Stromal cell of bone marrow (primary cell): ENCODE measurements at regions not wholly inside any gene's neighbourhood (a gene's known extent, or its start where the extent isn't known, plus 50 kb on each side); places are given as distances from the start of the nearest gene placed in this dataset.
"Not testable (repeated sequence)": the region's sequence is repeated elsewhere in the genome, so short reads cannot be mapped to it uniquely, and the experiment has no call there.

Experiments used
- DNase-seq: peaks from one replicate; pipeline ENCODE4 v3.0.0-alpha.2; 2012; ENCODE audit warnings: low read depth

GRCh38 chrX:42442745-42443144, 335.2 kb downstream of the PPP1R2C start:
- no peak for DNase-seq

DNA sequence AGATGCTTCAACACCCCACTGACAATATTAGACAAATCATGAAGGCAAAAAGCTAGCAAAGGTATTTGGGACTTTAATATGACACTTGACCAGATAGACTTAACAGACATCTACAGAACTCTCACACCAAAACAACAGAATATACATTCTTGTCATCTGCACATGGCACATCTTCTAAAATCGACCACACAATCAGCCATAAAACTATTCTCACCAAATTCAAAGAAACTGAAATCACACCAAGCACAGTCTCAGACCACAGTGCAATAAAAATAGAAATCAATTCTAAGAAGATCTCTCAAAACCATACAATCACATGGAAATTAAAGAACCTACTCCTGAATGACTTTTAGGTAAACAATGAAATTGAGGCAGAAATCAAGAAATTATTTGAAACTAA, 340.8 kb downstream of the PPP1R2C start:
- DNase-seq, result no peak

GRCh38 chrX:42434458-42435166, 343.4 kb downstream of the PPP1R2C start:
- no peak for DNase-seq

DNA sequence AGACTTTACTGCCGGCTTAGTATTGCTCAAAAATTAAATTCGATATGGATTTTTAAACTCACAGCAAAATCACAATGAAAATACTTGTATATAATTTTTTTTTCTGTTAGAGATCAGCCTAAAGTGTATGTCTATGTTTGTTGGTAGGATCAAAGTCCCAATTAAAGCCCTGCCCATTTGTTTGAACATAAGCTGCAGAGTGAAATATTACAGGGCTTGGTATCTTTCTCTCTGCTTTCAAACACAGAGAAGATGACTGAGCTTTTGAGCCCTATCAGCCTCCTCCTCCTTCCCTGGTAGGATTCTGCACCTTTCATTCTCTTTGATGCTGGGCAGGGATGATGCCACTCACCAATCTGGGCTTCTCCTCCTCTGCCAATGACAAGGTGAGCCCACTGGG, 345.4 kb downstream of the PPP1R2C start:
- no peak for DNase-seq

- no peak for DNase-seq
Measured at GRCh38 chrX:42422961-42423360, 355.0 kb downstream of the PPP1R2C start.

- no peak for DNase-seq
Measured at GRCh38 chrX:42420426-42420825, 357.5 kb downstream of the PPP1R2C start.

DNA sequence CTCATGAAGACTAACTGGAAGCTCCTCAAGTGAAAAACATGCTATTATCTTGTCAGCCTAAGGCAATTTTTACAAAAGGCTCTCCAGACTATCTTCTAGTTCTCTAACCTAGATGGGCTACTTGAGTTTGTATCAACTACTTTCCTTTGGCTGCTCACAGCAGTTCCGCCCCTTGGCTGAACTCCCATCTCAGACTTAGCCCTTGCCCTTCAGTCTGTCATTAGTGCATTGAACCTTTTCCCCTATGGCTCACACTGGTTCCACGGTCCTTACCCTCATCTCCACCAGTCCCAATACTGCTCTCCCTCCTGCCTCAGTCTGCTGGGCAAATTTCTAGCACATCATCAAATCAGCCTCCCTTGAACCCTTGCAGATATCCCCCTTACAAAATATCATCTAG, 362.3 kb downstream of the PPP1R2C start:
- no peak for DNase-seq

DNA sequence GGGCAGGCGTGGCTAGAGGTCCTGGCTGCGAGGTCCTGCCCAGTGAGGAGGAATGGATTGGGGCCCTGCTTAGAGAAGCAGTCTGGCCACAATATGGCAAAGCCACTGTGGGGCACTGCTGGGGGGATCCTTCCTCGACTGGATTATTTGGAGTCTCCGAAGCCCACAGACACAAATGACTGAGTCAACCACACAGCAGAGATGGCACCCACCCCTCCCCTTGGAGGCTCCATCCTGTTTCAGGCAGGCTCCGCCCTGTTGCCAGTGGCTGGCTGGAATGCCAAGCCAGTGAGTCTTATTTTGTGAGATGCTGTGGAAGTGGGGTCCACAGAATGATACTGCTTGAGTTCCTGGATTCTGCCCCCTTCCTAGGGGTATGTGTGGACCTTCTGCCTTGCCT, 363.9 kb downstream of the PPP1R2C start:
- no peak for DNase-seq

GRCh38 chrX:42399632-42400024, 378.3 kb downstream of the PPP1R2C start:
- no peak for DNase-seq

GRCh38 chrX:42398967-42399631, 378.9 kb downstream of the PPP1R2C start:
- no peak for DNase-seq

DNA sequence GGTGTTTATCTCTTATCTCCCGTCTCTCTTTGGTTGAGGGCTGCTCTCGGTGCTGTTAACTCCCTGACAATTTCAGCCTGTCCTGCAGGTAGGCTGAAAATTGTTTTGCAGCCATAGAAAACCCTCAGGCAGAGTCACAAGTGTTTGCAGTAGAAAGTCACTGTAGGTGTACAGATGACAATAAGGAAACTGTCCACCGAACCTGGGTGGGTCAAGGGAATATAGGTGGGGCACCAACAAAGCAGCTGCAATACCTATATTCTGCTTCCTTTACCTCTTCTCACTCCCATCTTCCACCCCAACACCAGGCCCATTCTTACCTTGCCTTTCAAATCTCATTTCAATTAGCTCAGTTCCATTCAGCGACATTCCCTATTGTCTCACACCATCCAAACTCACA, 381.8 kb downstream of the PPP1R2C start:
- DNase-seq, result no peak

DNA sequence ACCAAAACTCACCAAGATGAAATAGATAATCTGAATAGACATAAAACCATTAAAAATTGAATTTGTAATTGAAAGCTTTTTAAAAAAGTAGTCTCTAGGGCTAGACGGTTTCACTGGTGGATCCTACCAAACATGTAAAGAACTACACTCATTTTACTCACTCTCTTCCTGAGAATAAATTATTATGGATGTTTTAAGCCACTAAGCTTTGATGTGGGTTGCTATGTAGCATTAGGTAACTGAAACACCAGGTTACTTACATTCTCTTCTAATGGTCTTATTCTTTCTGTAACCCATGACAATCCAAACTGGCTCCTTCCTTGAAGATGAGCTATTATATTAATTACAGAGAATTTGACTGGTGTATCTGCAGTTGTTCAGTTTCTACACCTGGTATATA, 385.1 kb downstream of the PPP1R2C start:
- DNase-seq, result no peak

DNA sequence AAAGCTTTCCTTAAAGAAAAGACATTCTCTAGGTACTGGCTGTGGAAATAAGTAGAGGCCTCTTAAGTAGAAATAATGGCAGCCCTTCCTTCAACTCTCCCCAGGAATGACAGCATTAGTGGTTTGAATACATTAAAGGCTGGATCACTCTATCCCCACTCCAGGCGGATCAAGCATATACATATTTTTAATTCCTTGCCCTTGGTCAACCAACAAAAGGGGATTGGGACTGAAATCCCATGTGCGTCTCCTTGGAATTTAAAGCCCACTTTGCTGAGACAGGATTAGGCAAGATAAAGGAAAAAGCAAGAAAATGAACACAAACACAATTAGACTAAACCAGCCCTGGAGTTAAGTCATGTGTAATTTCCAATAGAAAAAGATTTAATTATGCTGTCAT, 391.3 kb downstream of the PPP1R2C start:
- DNase-seq, result no peak

GRCh38 chrX:42385730-42386129, 392.2 kb downstream of the PPP1R2C start:
- no peak for DNase-seq

DNA sequence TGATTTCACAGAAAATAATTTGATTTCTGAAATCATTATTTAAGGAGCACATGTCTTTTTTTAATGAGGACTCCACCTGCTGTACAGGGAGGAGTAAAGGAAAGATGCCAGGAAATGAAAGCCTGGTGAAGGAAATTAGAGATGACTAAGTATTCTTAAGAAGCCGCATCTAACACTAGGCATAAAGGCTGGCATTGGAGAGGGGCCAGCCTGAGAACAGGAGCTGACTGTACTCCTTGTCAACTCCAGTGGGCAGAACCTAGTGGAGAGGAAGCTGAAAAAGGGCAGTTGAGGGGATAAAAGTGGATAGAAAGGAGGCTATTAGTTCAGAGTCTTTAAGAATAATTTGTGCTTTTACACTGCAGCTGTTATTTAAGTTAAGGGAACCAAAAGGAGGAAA, 393.0 kb downstream of the PPP1R2C start:
- no peak for DNase-seq

GRCh38 chrX:42378857-42379256, 399.1 kb downstream of the PPP1R2C start:
- DNase-seq, result no peak

DNA sequence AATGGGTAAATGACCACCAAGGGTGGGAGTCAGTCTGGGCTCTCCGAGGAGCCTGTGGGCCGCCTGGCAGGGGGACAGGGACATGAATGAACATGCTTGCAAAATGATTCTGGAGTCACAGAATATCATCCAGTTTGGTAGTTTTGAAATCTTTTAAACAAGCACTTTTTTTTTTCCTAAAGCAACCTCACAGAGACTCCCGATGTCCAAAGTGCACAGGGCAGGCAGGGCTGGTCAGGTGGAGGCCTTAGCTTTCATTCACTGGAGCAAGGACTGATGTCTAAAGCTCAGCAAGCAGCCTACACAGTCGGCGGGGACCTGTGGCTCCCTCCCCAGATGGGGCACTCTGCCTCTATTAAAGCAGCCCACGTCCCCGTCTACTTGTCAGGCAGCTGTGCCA, 402.9 kb downstream of the PPP1R2C start:
- no peak for DNase-seq

- no peak for DNase-seq
Measured at GRCh38 chrX:42366181-42366580, 411.8 kb downstream of the PPP1R2C start.

DNA sequence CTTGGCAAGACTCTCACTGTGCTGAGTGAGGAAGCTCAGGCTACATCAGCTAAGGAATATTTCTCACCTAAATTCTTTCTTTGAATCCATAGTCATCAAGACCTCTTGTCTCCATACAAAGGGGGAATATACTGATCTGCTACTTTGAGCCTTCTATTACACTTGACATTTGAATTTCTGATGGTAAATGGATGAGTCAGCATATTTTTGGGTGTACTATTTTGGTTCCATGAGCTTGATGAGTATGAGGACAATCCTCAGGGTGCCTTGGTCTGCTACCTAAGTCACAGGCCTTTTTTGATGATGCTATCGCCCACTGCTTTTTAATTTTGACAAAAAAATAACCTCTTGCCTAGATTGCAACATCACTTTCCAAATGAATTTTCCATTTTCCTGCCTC, 415.7 kb downstream of the PPP1R2C start:
- no peak for DNase-seq

- DNase-seq, result not testable (repeated sequence)
Measured at GRCh38 chrX:42342981-42343380, 419.6 kb upstream of the CASK start.
